H9 (cell line): ENCODE measurements at regions not wholly inside any gene's neighbourhood (a gene's known extent, or its start where the extent isn't known, plus 50 kb on each side); places are given as distances from the start of the nearest gene placed in this dataset.

Experiments used
- DNase-seq: peaks from one replicate; pipeline ENCODE4 v3.0.0-alpha.2; 2017
- H2AFZ ChIP-seq: one replicate; pipeline ENCODE4 v1.6.1; 2013; ENCODE audit warnings: mild to moderate bottlenecking, low read length, control low read depth, moderate library complexity
- H2AK5ac ChIP-seq: 2 replicates; pipeline ENCODE4 v1.6.1; 2013; ENCODE audit warnings: low read length, control low read depth, mixed read lengths; ENCODE audit not compliant: insufficient read length
- H2BK120ac ChIP-seq: one replicate; pipeline ENCODE4 v1.6.1; 2013; ENCODE audit warnings: low read depth, mild to moderate bottlenecking, low read length, control low read depth, inconsistent platforms; ENCODE audit not compliant: poor library complexity, severe bottlenecking
- H2BK12ac ChIP-seq: 2 replicates; pipeline ENCODE4 v1.6.1; 2013; ENCODE audit warnings: low read length, control low read depth, mixed read lengths, low read depth; ENCODE audit not compliant: insufficient read length
- H2BK15ac ChIP-seq: 2 replicates; pipeline ENCODE4 v1.6.1; 2013; ENCODE audit warnings: low read depth, low read length, control low read depth
- H2BK20ac ChIP-seq: one replicate; pipeline ENCODE4 v1.6.1; 2013; ENCODE audit warnings: low read depth, mild to moderate bottlenecking, low read length, control low read depth, inconsistent platforms; ENCODE audit not compliant: poor library complexity, severe bottlenecking
- H2BK5ac ChIP-seq: 2 replicates; pipeline ENCODE4 v1.6.1; 2013; ENCODE audit warnings: low read length, control low read depth, mixed read lengths; ENCODE audit not compliant: insufficient read length
- H3K14ac ChIP-seq: 2 replicates; pipeline ENCODE4 v1.6.1; 2013; ENCODE audit warnings: low read length, control low read depth; ENCODE audit not compliant: insufficient read depth
- H3K18ac ChIP-seq: 2 replicates; pipeline ENCODE4 v1.6.1; 2013; ENCODE audit warnings: low read depth, mild to moderate bottlenecking, mixed read lengths, low read length, control low read depth; ENCODE audit not compliant: insufficient read length
- H3K23ac ChIP-seq: 2 replicates; pipeline ENCODE4 v1.6.1; 2013; ENCODE audit warnings: low read length, control low read depth, mixed read lengths, low read depth; ENCODE audit not compliant: insufficient read length
- H3K23me2 ChIP-seq: 2 replicates; pipeline ENCODE4 v1.6.1; 2013; ENCODE audit warnings: low read depth, mild to moderate bottlenecking, mixed read lengths, low read length, control low read depth; ENCODE audit not compliant: insufficient read length, poor library complexity, severe bottlenecking
- H3K27ac ChIP-seq: 2 replicates; pipeline ENCODE4 v1.5.1; 2013; ENCODE audit warnings: low read length, control low read depth, mixed read lengths, low read depth; ENCODE audit not compliant: insufficient read length
- H3K27me3 ChIP-seq: 2 replicates; pipeline ENCODE4 v1.6.1; 2013; ENCODE audit warnings: low read length, control low read depth, inconsistent platforms; ENCODE audit not compliant: insufficient read depth
- H3K4ac ChIP-seq: 2 replicates; pipeline ENCODE4 v1.6.1; 2013; ENCODE audit warnings: low read depth, mild to moderate bottlenecking, control low read depth, inconsistent platforms, low read length, moderate library complexity
- H3K4me1 ChIP-seq: 2 replicates; pipeline ENCODE4 v1.6.1; 2013; ENCODE audit warnings: low read length, control low read depth, inconsistent platforms; ENCODE audit not compliant: insufficient read depth
- H3K4me2 ChIP-seq: 2 replicates; pipeline ENCODE4 v1.6.1; 2013; ENCODE audit warnings: low read length, control low read depth, mixed read lengths; ENCODE audit not compliant: insufficient read length, insufficient read depth
- H3K56ac ChIP-seq: 2 replicates; pipeline ENCODE4 v1.6.1; 2013; ENCODE audit warnings: low read depth, mild to moderate bottlenecking, mixed read lengths, low read length, control low read depth; ENCODE audit not compliant: insufficient read length
- H3K79me1 ChIP-seq: 2 replicates; pipeline ENCODE4 v1.6.1; 2013; ENCODE audit warnings: low read depth, mild to moderate bottlenecking, moderate library complexity, low read length, control low read depth, inconsistent platforms; ENCODE audit not compliant: insufficient read depth, poor library complexity, severe bottlenecking
- H3K79me2 ChIP-seq: 2 replicates; pipeline ENCODE4 v1.6.1; 2013; ENCODE audit warnings: low read length, control low read depth, inconsistent platforms; ENCODE audit not compliant: insufficient read depth
- H3K9ac ChIP-seq: 2 replicates; pipeline ENCODE4 v1.6.1; 2013; ENCODE audit warnings: low read length, control low read depth, mixed read lengths; ENCODE audit not compliant: insufficient read length; ENCODE audit errors: extremely low read depth
- H3K9me3 ChIP-seq: one replicate; pipeline ENCODE4 v1.6.1; 2013; ENCODE audit warnings: low read depth, low read length, inconsistent platforms; ENCODE audit not compliant: control insufficient read depth
- H3T11ph ChIP-seq: one replicate; pipeline ENCODE4 v1.6.1; 2013; ENCODE audit warnings: mild to moderate bottlenecking, low read length, control low read depth, inconsistent platforms
- H4K20me1 ChIP-seq: one replicate; pipeline ENCODE4 v1.6.1; 2013; ENCODE audit not compliant: control insufficient read depth, insufficient read length, insufficient read depth
- H4K5ac ChIP-seq: 2 replicates; pipeline ENCODE4 v1.6.1; 2013; ENCODE audit warnings: low read depth, mild to moderate bottlenecking, mixed read lengths, low read length, control low read depth; ENCODE audit not compliant: insufficient read length
- H4K8ac ChIP-seq: replicated peaks from 2 replicates; pipeline ENCODE4 v1.6.1; 2013; ENCODE audit warnings: low read length, control low read depth, mixed read lengths, low read depth; ENCODE audit not compliant: insufficient read length
- H4K91ac ChIP-seq: 2 replicates; pipeline ENCODE4 v1.6.1; 2013; ENCODE audit warnings: low read depth, mild to moderate bottlenecking, moderate library complexity, mixed read lengths, low read length, control low read depth; ENCODE audit not compliant: insufficient read length
- H3K27ac Mint-ChIP-seq, 3 experiments: 2 replicates in 2 of 3; 3 replicates in 1 of 3; pipeline ENCODE4 v1.8.0; 2020 to 2021; ENCODE audit warnings: mixed read lengths in 3 of 3, mild to moderate bottlenecking in 1 of 3, moderate library complexity in 1 of 3
- H3K27me3 Mint-ChIP-seq: 2 replicates; pipeline ENCODE4 v1.8.0; 2021; ENCODE audit warnings: low read depth, mild to moderate bottlenecking, moderate library complexity, mixed read lengths
- H3K36me3 Mint-ChIP-seq, 3 experiments: 2 replicates in 2 of 3; 3 replicates in 1 of 3; pipeline ENCODE4 v1.8.0; 2020 to 2021; ENCODE audit warnings: low read depth in 3 of 3, mixed read lengths in 3 of 3; ENCODE audit not compliant: insufficient read depth in 1 of 3
- H3K4me1 Mint-ChIP-seq, 2 experiments: 2 replicates each; pipeline ENCODE4 v1.8.0; 2020; ENCODE audit warnings: mixed read lengths in 2 of 2
- H3K4me3 Mint-ChIP-seq, 2 experiments: 2 replicates in 1 of 2; 3 replicates in 1 of 2; pipeline ENCODE4 v1.8.0; 2020 to 2021; ENCODE audit warnings: mild to moderate bottlenecking in 2 of 2, mixed read lengths in 2 of 2, moderate library complexity in 1 of 2
- H3K9me3 Mint-ChIP-seq, 2 experiments: 2 replicates in 1 of 2; 3 replicates in 1 of 2; pipeline ENCODE4 v1.8.0; 2020; ENCODE audit warnings: mild to moderate bottlenecking in 2 of 2, mixed read lengths in 2 of 2, moderate library complexity in 1 of 2
- WGBS: extraction: QIAGEN DNeasy Blood & Tissue Kit; methylation state at CpG from one replicate; pipeline ENCODE4 v1.1.7; 2013; ENCODE audit warnings: missing lambda C conversion rate, low lambda C conversion rate, mixed read lengths; ENCODE audit not compliant: insufficient read length; ENCODE audit errors: extremely low coverage; 5-methylcytosine and 5-hydroxymethylcytosine counted together
- TF ChIP-seq, protein P1 (sequence below): fragments of 200-600 bp; sonication (generic); conservative IDR thresholded peaks from 3 replicates; pipeline ENCODE4 v1.8.0; 2021; ENCODE audit warnings: antibody characterized with exemption, mild to moderate bottlenecking

DNA sequence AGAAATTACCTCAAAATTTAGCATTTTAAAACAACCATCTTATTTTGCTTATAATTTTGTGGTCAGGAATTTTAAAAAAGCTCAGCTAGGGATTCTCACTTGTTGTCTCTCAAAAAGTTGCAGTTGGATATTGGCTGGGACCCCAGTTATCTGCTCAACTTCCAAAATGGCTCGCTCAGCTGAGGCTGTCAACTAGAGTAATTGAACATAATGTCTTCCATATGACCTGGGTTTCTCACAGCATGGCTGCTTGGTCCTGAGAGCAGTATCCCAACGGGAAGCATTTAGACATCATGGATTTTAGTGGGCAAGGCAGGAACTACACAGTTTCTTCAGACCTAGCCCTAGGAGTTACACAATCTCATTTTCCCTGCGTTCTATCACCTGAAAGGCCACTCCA, 63.6 kb upstream of the SPEF2 start:
- Histone ChIP-seq H4K8ac (no peak overlapping the region), H3K9ac (no peak overlapping the region), H2AK5ac (no peak overlapping the region), H2BK15ac (no peak overlapping the region), H2BK120ac (no peak overlapping the region), H3T11ph (no peak overlapping the region), H3K4ac (no peak overlapping the region), H3K27ac (no peak overlapping the region), H3K4me2 (no peak overlapping the region), H3K9me3 (peaks cover 7% of the 10 kb centered on the region), H2AFZ (no peak overlapping the region), H4K20me1 (no peaks in the 10 kb centered on the region), H3K23me2 (no peaks in the 10 kb centered on the region), H2BK5ac (no peak overlapping the region), H2BK20ac (no peak overlapping the region), H3K79me2 (no peaks in the 10 kb centered on the region), H4K5ac (no peak overlapping the region), H3K79me1 (no peaks in the 10 kb centered on the region), H3K27me3 (no peaks in the 10 kb centered on the region), H3K4me1 (no peaks in the 10 kb centered on the region), H2BK12ac (no peak overlapping the region), H3K23ac (no peak overlapping the region), H3K56ac (no peak overlapping the region), H3K14ac (no peak overlapping the region), H4K91ac (no peak overlapping the region), H3K18ac (no peak overlapping the region)
- Mint-ChIP-seq H3K27me3 (no peaks in the 10 kb centered on the region; the same call in 1 of the 2 replicates), H3K4me1 (no peaks in the 10 kb centered on the region), H3K36me3 (peaks cover 6 to 24% (median 10%) of the 10 kb centered on the region in 3 experiments), H3K4me3 (no peak overlapping the region), H3K9me3 (peaks cover 27 to 35% of the 10 kb centered on the region in 2 experiments), H3K27ac (no peak overlapping the region)
- no peak for DNase-seq
- no CpG with 5 or more reads among the region's 3 CpGs for WGBS
- TF ChIP-seq, protein P1, sequence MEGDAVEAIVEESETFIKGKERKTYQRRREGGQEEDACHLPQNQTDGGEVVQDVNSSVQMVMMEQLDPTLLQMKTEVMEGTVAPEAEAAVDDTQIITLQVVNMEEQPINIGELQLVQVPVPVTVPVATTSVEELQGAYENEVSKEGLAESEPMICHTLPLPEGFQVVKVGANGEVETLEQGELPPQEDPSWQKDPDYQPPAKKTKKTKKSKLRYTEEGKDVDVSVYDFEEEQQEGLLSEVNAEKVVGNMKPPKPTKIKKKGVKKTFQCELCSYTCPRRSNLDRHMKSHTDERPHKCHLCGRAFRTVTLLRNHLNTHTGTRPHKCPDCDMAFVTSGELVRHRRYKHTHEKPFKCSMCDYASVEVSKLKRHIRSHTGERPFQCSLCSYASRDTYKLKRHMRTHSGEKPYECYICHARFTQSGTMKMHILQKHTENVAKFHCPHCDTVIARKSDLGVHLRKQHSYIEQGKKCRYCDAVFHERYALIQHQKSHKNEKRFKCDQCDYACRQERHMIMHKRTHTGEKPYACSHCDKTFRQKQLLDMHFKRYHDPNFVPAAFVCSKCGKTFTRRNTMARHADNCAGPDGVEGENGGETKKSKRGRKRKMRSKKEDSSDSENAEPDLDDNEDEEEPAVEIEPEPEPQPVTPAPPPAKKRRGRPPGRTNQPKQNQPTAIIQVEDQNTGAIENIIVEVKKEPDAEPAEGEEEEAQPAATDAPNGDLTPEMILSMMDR: no peak
